Breast epithelium (tissue), 3 donors: ENCODE measurements at regions not wholly inside any gene's neighbourhood (a gene's known extent, or its start where the extent isn't known, plus 50 kb on each side); places are given as distances from the start of the nearest gene placed in this dataset.

Source experiments
- CTCF ChIP-seq, 3 donors: fragments of 450-650 bp; IDR thresholded peaks; one replicate each; pipeline ENCODE4 v1.5.1; 2016 to 2017; ENCODE audit warnings: antibody characterized with exemption in 3 of 3, mild to moderate bottlenecking in 3 of 3, moderate library complexity in 3 of 3
- POLR2A ChIP-seq: fragments of 450-650 bp; IDR thresholded peaks from one replicate; pipeline ENCODE4 v1.6.1; 2016; ENCODE audit warnings: antibody characterized with exemption, mild to moderate bottlenecking, moderate library complexity
- POLR2AphosphoS5 ChIP-seq, 3 donors: sonication (generic); formaldehyde crosslinking; IDR thresholded peaks; one replicate each; pipeline ENCODE4 v1.6.1; 2017; ENCODE audit warnings: antibody characterized with exemption in 3 of 3

DNA sequence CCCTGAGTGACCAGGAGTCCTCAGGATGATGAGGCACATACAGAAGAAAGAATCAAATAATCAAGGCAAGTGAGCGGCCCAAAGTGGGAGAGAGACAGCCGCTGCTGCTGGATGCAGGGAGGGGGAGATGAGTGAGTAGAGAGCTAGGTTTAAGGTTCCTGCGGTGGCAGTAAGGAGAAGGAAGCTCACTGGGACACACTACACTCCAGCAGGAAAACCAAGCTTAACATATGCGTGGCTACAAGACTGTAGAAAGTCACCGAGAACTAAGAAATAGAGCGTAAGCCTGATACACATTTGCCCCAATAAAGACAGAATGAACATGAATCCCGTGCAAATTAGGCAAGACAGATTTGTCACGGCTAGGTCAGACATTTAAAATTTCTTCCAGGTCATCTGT lies 470.2 kb downstream of the KDM4C start:
- TF ChIP-seq CTCF (IDR thresholded peaks at IDR 0.05) = no peak
- TF ChIP-seq POLR2A = no peak
- no peak for TF ChIP-seq POLR2AphosphoS5 (IDR thresholded peaks at IDR 0.05)
